HL-60 (cell line): ENCODE measurements at regions not wholly inside any gene's neighbourhood (a gene's known extent, or its start where the extent isn't known, plus 50 kb on each side); places are given as distances from the start of the nearest gene placed in this dataset.

ENCODE experiments used
- CTCF ChIP-seq: IDR thresholded peaks from one replicate; pipeline ENCODE4 v1.5.1; 2011; ENCODE audit warnings: low read length, control low read depth, inconsistent platforms; ENCODE audit not compliant: insufficient read depth
- SPI1 ChIP-seq: IDR thresholded peaks from 2 replicates; pipeline ENCODE4 v1.6.1; 2012; ENCODE audit warnings: low read depth, mild to moderate bottlenecking, borderline replicate concordance

GRCh38 chr3:20564966-20565365 is 379.0 kb upstream of the SGO1 start:
- no peak for TF ChIP-seq CTCF
- no peak for TF ChIP-seq SPI1
